ENCODE measurements at regions not wholly inside any gene's neighbourhood (a gene's known extent, or its start where the extent isn't known, plus 50 kb on each side); places are given as distances from the start of the nearest gene placed in this dataset.
"Not testable (repeated sequence)": the region's sequence is repeated elsewhere in the genome, so short reads cannot be mapped to it uniquely, and the experiment has no call there.

DNA sequence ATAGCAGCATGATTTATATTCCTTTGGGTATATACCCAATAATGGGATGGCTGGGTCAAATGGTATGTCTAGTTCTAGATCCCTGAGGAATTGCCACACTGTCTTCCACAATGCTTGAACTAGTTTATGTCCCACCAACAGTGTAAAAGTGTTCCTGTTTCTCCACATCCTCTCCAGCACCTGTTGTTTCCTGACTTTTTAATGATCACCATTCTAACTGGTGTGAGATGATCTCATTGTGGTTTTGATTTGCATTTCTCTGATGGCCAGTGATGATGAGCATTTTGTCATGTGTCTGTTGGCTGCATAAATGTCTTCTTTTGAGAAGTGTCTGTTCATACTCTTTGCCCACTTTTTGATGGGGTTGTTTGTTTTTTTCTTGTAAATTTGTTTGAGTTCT lies 54.0 kb upstream of the GPR89A start:
- DNase-seq, result not testable (repeated sequence)

DNA sequence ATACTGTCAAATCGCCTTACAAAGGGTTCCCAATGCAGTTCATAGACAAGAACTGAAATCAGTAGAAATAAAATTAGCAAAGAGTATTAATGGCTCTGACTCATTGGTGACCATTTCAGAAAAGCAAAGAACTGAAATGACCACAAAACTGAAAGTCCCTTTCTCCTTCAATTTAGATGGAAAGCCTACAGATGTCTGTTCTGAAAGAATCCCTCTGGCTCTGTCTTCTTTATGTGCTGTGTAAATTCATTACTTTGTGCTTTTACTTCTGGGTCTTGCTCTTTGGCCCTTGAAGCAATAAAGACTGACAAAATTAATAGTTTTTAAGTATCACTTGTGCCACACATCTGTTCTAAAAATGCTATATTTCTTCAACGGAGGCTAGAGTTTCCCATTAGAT lies 62.7 kb upstream of the GPR89A start:
- DNase-seq, result no peak

DNA sequence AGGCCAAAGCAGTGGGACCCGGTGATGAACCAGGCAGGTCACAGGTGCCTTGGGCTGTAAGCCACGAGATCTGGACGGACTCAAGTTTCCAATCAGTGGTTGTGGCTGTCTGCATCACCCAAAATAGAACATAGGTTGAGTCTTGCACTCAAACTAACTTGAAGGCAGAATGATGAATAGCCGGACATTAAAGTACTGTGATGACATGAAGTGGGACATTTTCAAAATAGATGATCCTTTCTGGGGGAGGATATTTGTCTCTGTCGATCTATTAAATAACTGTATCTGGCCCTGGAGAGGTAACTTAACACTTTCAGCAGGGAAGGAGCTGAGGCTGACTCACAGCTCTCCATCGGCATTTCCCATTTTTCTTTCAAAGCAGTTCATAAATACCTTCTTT lies 66.1 kb upstream of the GPR89A start:
- DNase-seq, result not testable (repeated sequence)

DNA sequence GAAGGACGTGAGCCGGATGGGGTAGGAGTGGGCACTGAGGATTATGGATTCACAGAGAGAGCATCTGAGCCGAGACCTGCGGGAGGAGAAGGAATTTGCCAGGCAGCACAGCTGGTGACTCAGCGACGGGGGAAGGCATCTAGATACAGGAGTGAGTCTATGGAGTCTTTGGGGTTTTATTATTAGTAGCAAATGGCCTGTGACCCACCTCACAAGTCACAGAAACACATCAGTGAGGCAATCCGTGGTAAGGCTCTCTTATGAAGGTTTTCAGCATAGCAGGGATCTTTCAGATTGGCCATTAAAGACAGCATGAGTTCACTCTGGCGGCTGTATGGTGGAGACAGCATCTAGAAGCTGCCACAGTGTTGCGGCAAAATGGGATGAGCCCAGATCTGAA lies 66.5 kb upstream of the GPR89A start:
- peak in 1 of 51 donors; percentile 29 for DNase-seq

DNA sequence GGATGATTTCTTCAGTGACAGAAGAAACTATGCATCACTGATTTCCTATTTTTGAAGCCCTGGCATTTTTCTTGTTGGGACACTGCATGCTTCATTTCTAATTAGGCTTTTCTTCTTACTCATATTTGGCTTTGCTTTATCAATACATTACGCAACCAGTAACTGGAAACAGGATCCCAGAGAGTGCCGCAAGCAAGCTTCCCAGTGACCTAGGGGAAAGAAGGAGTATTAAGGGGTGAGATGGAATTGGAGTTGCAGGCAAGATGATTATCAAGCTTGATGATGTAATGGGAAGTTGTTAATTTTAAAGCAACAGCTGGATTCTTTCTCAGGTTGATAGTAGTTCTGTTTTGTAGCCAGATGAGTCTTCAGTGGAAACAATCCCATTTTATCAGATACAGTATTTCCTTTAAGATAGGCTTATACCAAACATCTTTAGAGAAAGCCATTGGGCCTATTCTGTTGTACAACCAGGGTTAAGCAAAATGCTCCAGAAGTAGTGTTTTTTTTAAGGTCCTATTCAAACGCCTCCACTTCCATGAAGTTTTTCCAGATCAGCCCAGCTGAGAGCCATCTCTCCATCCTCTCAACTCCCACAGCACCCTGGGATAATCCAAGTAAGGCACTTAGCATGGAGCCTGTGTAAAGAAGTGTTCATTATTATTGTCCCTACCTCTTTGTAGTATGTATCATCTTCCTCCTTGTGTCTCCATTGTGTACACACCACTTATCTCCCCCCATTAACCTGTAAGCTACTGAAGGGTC lies 69.5 kb upstream of the GPR89A start:
- DNase-seq, result not testable (repeated sequence)

DNA sequence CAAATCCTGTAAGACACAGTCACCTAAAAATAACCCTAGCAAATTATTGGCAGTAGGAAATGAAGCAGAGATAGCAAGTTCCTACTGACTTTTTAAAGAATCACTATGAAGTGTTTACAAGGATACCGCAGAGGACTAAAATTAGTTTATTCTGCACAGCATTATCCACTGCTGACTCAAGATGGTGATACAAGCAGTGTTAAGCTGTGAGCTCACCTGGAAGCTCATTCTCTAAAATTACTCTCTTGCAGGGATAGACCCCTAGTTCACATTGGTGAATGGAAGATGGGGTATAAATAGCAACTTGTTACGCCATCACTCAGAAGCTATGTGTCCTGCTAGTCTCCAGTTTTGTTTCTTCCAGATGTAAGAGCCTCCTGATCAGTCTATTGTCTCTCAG lies 70.8 kb upstream of the GPR89A start:
- DNase-seq, result not testable (repeated sequence)

DNA sequence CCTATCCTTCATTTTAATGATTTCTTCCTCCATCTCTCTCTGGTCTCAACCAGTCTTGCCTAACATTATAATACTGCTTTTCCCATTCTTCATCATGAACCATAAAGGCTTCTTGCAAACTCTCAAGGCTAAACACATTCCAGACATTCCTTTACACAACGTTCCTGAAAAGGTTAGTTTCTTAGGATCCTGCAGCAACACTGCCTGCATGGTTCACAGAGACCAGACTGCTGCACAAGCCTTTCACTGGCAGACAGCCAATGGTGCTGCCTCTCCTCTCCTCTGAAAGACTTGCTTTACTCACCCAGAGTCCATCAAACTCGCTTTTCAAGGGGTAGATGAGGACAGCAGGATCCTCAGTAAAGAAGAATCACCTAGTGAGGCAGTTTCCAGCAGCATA lies 72.3 kb upstream of the GPR89A start:
- peak in 11 of 51 donors; percentile 0 to 16 (median 4) for DNase-seq

DNA sequence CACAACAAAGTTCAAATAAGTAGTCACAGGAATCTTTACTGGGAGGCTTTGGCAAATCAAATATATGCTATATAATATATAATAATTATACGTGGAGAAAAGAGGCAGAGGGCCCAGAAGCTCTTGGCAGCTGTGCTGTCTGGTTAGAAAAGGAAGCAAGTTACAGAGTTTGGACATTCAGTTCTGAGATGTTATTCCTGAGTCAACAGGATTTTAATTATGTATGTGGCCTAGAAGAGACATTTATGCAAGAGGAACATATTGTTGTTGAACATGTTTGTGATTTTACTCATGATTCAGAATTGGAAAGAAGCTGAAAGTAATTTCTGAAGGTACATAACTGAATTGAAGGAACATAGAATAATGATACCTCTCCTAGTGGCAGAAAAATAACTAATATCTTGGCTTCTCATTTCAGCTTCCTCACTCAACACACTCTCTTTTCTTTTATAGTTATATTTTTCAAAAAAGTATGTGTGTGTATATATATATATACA lies 79.7 kb upstream of the GPR89A start:
- not testable (repeated sequence) for DNase-seq

DNA sequence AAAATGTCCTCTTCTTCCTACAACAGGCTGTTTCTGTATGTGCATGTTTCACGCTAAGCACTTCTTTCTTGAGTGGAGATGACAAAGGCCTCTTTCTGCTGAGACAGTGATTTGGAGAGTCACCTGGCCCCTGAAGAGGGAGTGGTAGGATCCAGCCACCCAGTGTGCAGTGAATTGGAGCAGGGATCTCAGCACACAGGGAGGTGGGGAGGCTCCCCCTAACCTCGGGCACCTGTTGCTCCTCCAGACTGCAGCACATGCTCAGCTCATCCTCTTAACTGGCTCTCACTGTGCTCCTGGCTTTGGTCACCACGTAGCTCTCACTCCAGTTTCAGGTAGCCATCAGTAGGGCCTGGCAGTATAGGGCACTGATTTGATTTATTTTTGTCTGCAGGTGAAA lies 87.6 kb upstream of the GPR89A start:
- not testable (repeated sequence) for DNase-seq

DNA sequence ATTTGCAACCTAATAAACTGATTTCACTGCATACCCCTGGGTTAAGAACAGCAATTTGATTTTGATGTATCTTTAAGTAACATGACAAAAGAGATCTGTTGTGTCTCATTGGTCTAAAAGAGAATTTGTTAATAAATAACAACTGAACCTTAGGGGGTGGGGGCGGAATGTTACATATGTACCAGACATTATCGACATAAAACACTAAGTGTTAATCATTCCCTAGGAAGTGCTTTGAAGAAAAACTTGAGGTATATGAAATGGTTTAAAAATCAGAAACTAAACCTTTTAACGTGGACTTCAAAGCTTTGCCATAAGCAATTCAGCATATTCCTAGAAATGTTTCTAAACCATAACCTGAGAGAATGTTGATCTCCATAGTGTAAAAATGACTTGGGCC lies 88.5 kb upstream of the GPR89A start:
- DNase-seq, result not testable (repeated sequence)

DNA sequence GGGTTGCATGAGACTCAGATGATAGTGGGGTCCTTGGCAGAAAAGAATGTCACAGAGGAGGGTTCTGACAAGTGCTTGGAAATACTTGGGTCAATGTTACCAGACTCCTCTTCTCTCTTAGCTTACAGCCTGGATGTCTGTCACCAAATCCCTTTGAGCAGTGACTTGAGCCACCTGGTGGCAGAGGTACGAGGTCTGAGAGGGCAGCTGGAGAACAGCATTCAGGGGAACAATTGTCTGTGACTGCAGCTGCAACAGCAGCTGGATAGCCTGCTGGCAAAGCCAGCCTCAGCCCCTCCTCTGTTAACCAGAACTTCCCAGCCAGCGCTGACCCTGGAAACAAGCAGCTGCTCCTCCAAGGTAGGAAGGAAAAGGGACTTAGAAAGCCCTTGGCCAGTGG lies 87.6 kb upstream of the NBPF20 start:
- not testable (repeated sequence) for DNase-seq

DNA sequence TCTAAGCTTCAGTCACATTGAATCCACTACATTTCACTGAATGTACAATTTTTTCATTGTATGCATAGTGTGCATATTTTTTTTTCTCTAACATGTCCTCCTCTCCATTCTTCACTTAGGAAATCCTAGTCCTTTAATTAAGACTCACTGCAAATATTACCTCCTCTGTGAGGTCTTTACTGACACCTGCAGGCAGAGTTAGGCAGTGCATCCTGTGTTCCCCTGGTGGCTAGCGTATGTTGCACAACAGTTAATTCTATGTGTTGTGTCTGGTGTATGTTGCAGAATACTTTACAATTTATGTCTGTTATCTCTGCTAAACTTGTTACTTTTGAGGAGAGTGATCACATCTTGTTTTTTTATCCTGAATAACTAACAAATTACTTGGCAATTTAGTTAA lies 82.7 kb upstream of the NBPF20 start:
- DNase-seq, result not testable (repeated sequence)

DNA sequence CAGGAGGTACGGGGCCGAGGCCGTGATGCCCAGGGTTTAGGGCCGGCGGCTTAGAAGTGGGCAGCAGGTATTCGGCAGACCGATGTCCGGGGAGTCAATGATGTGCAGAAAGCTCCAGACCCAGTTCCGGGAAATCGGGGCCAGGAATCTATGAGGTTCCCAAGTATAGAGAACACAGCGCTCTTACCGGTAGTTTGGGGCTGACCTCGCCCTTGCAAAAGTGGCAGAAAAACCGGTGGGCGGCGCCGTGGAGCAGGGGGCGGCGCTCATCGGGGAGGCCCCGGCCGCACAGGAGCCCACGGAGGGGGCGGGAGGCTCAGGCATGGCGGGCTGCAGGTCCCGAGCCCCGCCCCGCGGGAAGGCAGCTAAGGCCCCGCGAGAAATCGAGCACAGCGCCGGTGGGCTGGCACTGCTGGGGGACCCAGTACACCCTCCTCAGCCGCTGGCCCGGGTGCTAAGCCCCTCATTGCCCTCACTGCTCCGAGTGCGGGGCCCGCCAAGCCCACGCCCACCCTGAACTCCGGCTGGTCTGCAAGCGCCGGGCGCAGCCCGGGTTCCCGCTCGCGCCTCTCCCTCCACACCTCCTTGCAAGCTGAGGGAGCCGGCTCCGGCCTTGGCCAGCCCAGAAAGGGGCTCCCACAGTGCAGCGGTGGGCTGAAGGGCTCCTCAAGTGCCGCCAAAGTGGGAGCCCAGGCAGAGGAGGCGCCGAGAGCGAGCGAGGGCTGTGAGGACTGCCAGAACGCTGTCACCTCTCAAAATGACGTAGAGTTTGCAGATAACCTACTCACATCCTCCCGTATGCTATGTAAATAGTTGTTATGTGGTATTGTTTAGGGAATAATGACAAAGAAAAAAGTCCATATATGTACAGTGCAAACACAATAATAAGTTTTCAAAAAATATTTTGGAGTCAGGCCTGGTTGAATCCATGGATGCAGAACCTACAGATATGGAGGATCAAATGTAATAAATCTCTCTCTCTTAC lies 80.6 kb upstream of the NBPF20 start:
- DNase-seq, result not testable (repeated sequence)

DNA sequence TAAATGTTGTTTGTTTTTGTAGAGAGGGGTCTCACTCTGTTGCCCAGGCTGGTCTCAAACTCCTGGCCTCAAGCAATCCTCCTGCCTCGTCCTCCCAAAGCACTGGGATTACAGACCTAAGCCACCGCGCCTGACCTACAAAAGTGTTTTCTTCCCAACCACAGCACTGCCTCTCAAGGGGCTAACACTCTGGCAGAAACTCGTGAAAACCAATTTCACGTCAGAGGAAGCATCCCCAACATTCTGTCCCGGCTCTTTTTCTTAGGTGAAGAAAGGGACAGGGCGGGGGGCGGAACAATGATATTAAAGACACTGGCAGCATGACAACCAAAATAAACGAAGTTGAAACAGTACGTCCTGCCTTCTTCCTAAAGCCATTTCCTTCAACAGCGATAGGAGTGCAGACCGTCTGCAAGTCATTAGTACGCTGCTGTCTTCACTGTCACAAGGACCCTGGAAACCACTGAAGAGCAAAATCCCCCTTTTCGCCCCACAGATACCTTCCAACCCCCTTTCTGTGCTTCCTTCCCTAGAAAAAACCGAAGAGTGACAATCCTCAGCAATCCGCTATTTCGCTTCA lies 79.5 kb upstream of the NBPF20 start:
- DNase-seq, result not testable (repeated sequence)

DNA sequence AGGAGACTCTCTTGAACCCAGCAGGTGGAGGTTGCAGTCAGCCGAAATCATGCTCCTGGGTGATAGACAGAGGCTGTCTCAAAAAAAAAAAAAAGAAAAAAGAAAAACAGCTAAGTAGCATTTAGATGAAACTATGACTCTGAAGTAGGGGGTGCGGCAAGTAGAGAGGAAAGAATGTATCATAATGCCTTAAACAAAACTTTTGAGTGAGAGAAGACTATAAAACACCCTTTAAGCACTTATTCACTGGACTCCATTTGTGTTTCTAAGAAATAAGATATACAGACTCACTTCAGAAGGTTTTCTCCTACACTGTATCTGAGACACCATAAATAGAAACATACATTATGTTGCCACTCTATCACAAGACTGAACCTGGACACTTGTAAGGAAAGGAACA lies 78.9 kb upstream of the NBPF20 start:
- DNase-seq, result not testable (repeated sequence)

DNA sequence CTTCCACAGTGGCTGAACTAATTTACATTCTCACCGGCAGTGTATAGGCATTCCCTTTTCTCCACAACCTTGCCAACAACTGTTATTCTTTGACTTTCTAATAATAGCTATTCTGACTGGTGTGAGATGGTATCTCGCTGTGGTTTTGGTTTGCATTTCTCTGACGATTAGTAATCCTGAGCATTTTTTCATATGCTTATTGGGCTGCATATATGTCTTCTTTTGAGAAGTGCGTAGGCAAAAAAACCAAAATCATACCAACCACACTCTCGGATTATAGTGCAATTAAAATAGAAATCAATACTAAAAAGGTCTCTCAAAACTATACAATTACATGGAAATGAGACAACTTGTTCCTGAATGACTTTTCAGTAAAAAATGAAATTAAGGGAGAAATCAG lies 74.8 kb upstream of the NBPF20 start:
- not testable (repeated sequence) for DNase-seq

DNA sequence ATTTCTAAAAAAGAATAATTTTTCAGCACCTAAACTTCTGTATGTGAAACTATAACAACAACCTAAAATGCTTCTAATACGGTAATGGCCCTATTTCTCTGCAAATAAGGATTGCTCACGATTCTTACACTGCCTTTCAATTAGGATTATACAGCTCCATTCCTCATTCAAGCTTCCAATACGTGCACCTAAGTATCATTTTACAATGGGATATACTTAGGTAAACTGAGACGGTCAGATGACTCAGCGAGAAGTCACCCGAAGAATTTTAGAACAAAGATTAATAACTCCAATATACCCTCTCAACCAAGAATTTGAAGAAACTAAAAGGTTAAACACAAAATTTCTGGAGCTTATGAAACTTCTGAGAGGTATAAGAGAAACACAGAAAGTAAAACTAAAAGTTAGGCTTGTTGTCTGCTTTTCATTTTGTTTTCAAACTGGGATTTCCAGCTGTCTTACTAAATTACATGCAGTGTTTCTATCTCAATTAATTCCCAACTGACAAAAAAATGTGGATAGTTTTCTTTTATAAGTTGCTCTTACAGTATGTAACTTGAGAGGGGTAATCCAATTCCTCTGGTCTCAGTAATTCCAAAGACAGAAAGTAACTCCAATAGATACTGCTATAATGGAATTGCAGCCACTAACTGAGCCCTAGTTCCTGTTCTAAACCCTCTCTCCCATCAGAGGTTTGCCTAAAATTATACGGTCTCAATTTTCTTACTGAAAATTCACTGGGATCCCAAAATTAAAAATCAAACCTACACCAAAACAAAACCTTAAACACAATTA lies 69.9 kb upstream of the NBPF20 start:
- not testable (repeated sequence) for DNase-seq

DNA sequence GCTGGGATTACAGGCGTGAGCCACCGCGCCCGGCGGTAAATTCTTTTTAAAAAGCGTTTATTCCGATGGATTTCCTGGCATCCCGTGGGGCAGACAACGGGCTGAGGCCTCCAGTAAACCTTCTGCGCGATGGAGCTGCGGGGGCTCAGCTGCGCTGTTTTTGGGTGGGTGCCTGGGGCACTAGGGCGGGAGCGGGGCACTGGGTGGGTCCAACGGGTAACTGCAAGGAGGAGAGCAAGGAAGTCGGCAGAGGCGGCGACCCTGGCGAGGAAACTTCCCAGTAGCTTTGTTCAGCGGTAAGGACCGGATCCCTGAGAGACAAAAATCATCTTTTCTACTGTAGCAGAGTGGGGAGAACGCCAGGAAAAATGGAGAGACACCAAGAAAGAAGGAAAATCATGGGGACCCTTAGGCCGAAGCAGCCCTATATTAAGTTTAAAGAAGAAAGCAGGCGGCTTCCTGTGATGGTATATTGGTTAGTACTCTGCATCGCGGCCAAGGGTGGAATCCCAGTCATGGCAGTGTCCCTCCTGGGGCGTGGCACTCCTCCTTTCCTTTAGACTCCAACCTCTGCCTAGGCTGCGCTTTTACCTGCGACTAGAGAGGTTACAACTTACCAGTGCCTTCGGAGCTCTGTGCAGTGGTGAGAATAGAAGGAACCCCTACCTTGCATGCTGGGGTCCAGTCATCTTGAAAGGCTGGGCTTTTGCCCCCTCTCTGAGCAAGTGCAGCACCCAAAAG lies 63.0 kb upstream of the NBPF20 start:
- not testable (repeated sequence) for DNase-seq

DNA sequence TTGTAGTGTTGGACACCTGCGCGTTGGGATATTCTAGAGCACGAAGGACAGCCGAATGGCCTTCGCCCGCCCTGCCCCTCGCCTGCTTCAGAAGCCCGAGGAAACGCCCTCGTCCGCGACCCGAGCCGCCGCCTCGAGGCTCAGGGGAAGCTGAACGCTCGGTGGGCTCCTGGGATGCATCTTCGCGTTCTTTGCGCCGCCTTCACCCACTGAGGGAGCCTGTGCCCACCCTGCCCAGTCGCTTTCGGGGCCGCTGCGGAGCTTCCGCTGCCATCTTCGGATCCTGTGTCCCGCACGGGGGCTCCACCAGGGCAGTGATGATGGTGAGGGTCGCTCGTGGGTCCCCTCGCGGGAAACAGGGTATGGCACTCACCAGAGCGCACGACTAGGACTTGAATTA lies 61.8 kb upstream of the NBPF20 start:
- not testable (repeated sequence) for DNase-seq

DNA sequence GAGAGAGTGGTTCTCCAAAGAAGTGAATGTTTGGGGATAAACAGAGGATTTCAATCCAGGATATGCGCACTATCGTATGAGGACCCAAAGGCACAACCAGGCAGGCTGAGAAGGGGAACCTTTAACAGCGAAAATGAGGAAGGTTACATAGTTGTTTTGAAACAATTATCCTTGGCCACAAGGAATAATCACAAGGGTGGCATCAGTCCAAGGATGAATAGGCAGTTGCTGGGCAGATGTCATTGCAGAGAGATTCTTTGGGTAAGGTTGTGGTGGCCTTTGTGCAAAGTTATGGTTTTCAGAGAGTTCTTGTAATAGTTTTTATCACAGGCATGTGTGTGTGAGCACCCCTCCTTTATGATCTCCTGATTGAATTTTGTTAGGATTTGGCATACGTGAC lies 58.9 kb upstream of the NBPF20 start:
- DNase-seq, result not testable (repeated sequence)
